HG03469 (cell line): ENCODE measurements at regions not wholly inside any gene's neighbourhood (a gene's known extent, or its start where the extent isn't known, plus 50 kb on each side); places are given as distances from the start of the nearest gene placed in this dataset.

ENCODE experiments used
- ATAC-seq: cut with Tn5 transposase; IDR thresholded peaks from one replicate; pipeline ENCODE4 v1.9.1; 2021; ENCODE audit warnings: mild to moderate bottlenecking, moderate library complexity, moderate number of reproducible peaks; ENCODE audit not compliant: unreplicated experiment

DNA sequence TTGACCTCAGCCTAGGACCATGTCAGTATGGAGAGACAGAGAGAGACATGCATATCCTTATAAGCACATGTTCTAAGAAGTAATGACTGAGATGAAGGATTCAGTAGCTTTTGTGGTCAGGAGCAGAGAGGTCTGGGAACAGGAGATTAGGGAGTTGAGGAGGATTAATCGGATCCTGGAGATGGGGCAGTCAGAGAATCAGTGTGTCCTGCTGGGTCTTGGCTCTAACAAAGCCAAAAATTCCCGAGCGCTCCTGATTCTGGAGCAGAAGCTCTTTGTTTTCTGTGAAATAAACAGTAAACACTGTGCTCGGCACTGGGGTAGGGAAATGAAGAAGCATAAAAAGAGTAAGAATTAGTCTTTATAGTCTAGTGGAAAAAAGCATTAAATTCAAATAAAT, 520.0 kb upstream of the CLINT1 start:
- ATAC-seq = no peak

DNA sequence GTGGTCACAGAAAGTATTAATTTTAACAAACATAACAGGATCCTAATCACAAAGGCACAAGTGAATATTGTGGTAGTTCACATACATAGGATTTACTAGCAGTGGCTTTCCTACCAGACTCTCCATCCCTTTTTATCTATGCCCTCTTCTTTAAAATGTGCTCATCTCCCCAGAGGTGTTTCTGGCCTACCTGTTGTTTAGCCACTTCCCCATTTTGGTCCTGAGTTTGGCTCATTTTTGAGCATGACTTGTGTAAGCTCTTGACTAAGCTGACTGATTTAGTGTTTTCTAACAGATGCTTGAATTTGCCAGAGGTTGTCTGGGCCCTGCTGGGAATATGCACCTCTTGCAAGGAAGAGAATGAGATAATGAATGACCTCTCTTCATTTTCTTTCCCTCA, 517.7 kb upstream of the CLINT1 start:
- ATAC-seq = no peak

DNA sequence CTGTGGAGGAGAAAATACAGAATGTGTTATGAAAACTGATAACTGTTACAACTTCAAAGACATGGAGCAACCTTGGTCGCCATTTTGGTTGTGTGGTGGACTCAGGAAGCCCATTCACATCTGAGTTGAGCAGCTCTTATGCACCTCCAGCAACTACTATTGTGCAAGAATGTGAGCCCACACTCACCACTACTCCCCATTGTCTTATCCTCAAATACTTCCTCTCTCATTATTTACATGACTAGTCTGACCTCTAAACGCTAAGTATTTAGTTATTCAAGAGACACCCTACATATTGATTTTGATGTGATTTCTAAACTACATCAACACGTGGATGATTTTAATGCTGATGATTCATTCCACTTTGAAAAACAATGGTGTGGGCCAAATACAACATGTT, 516.6 kb upstream of the CLINT1 start:
- no peak for ATAC-seq

- no peak for ATAC-seq
These were observed 514.9 kb upstream of the CLINT1 start for GRCh38 chr5:158373608-158374395.

GRCh38 chr5:158369241-158369640, 510.3 kb upstream of the CLINT1 start:
- ATAC-seq = no peak

DNA sequence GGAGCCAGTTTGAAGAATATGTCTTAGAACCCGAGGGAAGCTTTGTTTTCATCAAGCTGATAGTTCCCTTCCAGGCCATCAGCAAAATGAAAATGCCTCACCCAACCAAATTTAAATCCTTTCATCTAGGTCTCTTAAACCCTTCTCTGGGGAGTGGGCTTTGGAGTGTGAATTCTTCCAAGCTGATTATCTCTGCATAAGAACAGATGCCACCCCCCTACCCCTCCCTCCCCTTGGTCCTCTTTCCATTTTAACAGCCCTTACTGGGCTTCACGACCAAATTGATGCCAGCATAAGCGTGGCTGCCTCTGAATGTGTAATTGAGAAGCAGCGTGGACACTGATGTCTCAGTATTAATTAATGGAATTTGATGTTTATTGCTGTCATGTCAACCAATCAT, 509.7 kb upstream of the CLINT1 start:
- ATAC-seq = no peak

- ATAC-seq = no peak
These were observed 505.4 kb upstream of the CLINT1 start for GRCh38 chr5:158364367-158364766.

DNA sequence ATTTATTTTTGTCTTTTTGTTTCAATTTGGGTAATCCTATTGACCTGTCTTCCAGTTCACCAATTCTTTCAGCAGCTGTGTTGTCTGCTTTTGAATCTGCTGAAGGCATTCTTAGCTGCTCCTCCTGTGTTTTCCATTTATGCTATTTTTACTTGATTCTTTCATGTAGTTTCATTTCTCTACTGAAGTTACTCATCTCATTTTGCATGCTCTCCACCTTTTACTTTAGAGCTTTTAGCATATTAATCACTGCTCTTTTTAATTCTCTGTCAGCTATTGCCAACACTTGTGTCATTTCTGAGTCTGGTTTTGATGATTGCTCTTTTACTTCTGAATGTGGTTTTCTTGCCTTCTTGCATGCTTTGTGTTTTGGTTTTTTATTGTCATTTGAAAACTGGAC, 496.0 kb upstream of the CLINT1 start:
- no peak for ATAC-seq

GRCh38 chr5:158351485-158352125, 492.7 kb upstream of the CLINT1 start:
- no peak for ATAC-seq

DNA sequence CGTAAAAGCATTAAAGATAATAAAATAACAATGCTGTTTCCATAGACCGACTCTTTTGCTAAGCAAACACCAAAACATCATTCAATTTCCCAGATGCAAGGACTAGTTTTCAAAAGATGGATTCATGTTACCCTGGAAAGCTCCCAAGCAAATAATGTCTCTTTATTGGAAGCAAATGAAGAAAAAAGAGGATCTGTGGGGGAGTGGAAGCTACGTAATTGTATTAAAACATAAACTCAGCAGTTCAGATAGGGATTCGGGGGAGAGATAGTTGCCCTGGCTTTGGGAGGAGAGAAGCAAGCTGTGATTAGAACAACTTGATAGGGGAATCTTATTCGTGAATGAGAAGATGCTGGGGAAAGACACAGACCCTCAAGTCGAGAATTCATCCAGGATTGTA, 491.0 kb upstream of the CLINT1 start:
- ATAC-seq = no peak

- no peak for ATAC-seq
These were observed 485.4 kb upstream of the CLINT1 start for GRCh38 chr5:158344376-158344775.

DNA sequence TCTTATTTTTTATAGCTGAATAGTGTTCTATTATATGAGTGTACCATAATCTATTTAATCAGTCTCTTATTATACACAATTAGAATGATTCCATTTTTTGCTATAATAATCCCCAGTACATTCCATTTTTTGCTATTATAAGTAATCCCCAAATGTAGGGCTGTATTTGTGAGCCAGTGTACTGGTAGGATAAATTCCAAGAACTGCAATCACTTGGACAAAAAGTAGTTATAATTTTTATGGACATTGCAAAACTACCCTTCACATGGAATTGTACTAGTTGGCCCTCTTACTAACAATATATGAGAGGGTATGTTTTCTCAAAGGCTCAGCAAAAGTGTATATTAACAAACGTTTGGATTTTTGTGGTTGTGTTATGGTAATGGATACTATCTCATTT, 481.7 kb upstream of the CLINT1 start:
- ATAC-seq = no peak

GRCh38 chr5:158326256-158326655, 467.3 kb upstream of the CLINT1 start:
- no peak for ATAC-seq

DNA sequence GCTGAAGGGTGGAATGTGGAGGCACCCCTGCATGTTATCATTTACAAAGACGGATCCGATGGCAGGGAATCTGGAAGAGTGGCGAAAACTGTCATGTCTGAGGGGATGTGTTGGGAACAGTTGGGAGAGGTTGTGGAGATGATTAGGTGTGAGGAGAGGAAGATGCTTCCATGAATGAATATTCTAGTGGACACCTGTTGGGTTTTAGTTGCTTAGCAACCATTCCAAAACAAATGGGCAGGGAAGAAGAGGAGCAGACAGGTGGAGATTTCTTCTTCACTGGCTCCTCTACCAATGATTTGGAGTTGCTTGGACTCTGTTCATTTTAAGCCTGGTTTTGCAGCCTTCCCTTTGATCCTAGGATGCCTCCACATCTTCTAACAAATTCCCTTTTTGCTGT, 465.3 kb upstream of the CLINT1 start:
- no peak for ATAC-seq

DNA sequence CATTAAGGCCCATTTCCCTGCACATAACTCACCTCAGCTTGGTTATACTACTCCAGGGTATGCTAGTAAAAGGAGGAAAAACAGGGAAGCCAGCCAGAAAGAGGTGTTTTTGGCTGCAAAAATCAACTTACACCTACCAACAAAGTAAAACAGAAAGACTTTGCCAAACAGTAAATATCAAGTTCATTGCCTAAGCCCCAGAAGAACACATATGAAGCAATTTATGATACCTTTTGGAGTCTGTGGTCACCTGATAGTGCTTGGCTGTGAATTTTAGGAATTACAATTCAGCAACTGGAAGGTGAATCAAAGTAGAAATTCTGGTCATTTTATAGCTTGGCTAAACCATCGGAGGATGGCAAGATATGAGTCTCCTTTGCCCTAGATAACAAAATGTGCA, 463.7 kb upstream of the CLINT1 start:
- no peak for ATAC-seq

- no peak for ATAC-seq
These were observed 462.0 kb upstream of the CLINT1 start for GRCh38 chr5:158320934-158321333.

DNA sequence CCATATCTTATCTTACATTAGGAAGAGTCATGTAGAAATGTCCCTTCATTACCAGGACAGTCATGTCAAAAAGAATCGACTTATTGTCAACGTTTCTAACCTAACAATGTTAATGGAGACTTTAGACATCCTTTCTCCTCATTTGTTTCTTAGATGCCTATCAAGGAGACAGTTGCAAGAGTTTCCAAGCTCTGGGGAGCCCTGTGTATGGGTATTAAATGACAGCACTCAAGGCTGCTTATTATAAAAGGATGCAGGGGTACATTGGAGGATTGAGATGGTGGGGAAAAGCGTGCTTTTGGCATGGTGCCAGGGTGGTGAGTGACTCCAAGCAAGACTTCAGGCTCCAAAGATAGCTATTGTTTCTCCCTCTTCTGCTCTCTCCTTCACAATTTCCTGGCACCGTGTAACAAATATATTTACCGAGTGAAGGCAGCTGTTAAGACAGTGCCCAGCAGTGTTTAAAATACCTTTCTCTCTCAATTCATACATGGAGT, 461.3 kb upstream of the CLINT1 start:
- ATAC-seq = no peak

GRCh38 chr5:158317507-158317906, 458.6 kb upstream of the CLINT1 start:
- ATAC-seq = no peak

DNA sequence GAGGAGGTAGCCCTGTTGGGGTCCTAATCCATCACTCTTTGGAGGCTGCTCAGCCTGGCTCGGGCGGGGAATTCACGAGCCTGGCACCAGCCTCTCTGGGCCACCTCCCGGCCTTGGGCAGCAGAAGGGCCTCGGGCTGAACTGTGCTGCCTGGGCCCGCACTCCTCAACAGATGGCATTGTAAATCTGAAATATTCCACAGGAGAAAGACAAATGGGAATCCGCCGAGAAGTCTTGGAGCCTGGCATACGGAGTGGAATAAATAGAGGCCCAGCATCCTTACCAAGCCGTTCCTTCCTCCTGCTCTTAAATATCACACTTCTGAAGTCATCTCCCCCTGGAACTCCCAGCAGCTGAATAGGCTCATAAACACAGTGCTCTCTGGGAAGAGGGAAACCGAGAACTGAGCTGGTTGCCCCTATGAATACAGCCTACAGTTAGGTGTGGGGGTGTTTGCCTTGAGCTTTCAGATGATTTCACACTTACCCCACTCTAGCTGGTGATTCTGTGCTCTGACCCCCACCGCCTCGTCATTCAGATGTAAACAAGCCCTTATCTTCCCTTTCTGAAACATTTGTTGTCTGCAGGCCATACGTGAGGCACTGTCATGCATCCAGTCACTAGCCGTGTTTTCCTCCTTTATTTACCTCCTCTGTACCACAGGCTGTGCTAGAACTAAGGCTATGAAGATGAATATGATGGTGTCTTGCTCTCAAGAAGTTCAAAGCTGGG, 455.0 kb upstream of the CLINT1 start:
- ATAC-seq = no peak

- ATAC-seq = no peak
These were observed 454.2 kb upstream of the CLINT1 start for GRCh38 chr5:158313027-158313732.
